Sigmoid colon (tissue), 4 donors: ENCODE measurements at regions not wholly inside any gene's neighbourhood (a gene's known extent, or its start where the extent isn't known, plus 50 kb on each side); places are given as distances from the start of the nearest gene placed in this dataset.

Experiments
- CTCF ChIP-seq, 4 experiments: fragments of 450-650 bp in 3 of 4; fragments of 200-600 bp in 1 of 4; IDR thresholded peaks; one replicate each; pipeline ENCODE4 v1.5.1; 2016 to 2019; ENCODE audit warnings: antibody characterized with exemption in 4 of 4, mild to moderate bottlenecking in 3 of 4, moderate library complexity in 2 of 4
- POLR2A ChIP-seq, 2 donors: fragments of 450-650 bp; IDR thresholded peaks; one replicate each; pipeline ENCODE4 v1.6.1; 2016; ENCODE audit warnings: antibody characterized with exemption in 2 of 2, mild to moderate bottlenecking in 2 of 2, moderate library complexity in 2 of 2
- POLR2AphosphoS5 ChIP-seq, 4 donors: sonication (generic); formaldehyde crosslinking; IDR thresholded peaks; one replicate each; pipeline ENCODE4 v1.6.1; 2017; ENCODE audit warnings: antibody characterized with exemption in 4 of 4

GRCh38 chr6:92593201-92593600 lies 826.2 kb downstream of the EPHA7 start:
- TF ChIP-seq CTCF (IDR thresholded peaks at IDR 0.05), result no peak
- no peak for TF ChIP-seq POLR2A (IDR thresholded peaks at IDR 0.05)
- no peak for TF ChIP-seq POLR2AphosphoS5 (IDR thresholded peaks at IDR 0.05)
